Heart right ventricle (tissue), 16 donors: ENCODE measurements at regions not wholly inside any gene's neighbourhood (a gene's known extent, or its start where the extent isn't known, plus 50 kb on each side); places are given as distances from the start of the nearest gene placed in this dataset.

Experiments
- ATAC-seq, 8 donors: fragments of 200-7000 bp; cut with Tn5 transposase; one replicate each; pipeline ENCODE4 v1.9.1; 2020; ENCODE audit warnings: mild to moderate bottlenecking in 8 of 8, moderate library complexity in 8 of 8, moderate number of reproducible peaks in 1 of 8
- DNase-seq, 2 donors: peaks; one replicate each; pipeline ENCODE4 v3.0.0-alpha.2; 2020
- H3K27ac ChIP-seq, 10 donors: fragments of 200-600 bp; sonication (generic) in 2 of 10; one replicate each; pipeline versions ENCODE4 v1.5.0 to v1.8.0; 2020 to 2022; ENCODE audit warnings: mild to moderate bottlenecking in 3 of 10
- H3K27me3 ChIP-seq, 7 donors: fragments of 200-600 bp; one replicate each; pipeline ENCODE4 v1.8.0; 2021 to 2022; ENCODE audit warnings: mild to moderate bottlenecking in 2 of 7
- H3K36me3 ChIP-seq, 9 donors: fragments of 200-600 bp; sonication (generic) in 1 of 9; one replicate each; pipeline versions ENCODE4 v1.5.0 to v1.8.0; 2020 to 2022; ENCODE audit warnings: mild to moderate bottlenecking in 2 of 9
- H3K4me1 ChIP-seq, 9 donors: fragments of 200-600 bp; sonication (generic) in 1 of 9; one replicate each; pipeline versions ENCODE4 v1.5.0 to v1.8.0; 2020 to 2022; ENCODE audit warnings: mild to moderate bottlenecking in 4 of 9
- H3K4me3 ChIP-seq, 10 donors: fragments of 200-600 bp; sonication (generic) in 2 of 10; one replicate each; pipeline versions ENCODE4 v1.5.0 to v1.8.0; 2020 to 2022; ENCODE audit warnings: mild to moderate bottlenecking in 7 of 10, moderate library complexity in 2 of 10
- H3K9me3 ChIP-seq, 11 donors: fragments of 200-600 bp in 10 of 11; sonication (generic) in 2 of 11; one replicate each; pipeline versions ENCODE4 v1.5.0 to v1.8.0; 2013 to 2022; ENCODE audit warnings: mild to moderate bottlenecking in 2 of 11, control low read depth in 1 of 11, moderate library complexity in 1 of 11
- WGBS, 2 donors: extraction: QIAGEN DNeasy Blood & Tissue Kit; methylation state at CpG; one replicate each; pipeline ENCODE4 v1.1.7; 2013; ENCODE audit warnings: inconsistent platforms in 1 of 2; 5-methylcytosine and 5-hydroxymethylcytosine counted together
- intact Hi-C, 10 donors: fragments of 100-400 bp; cut with DNase I; formaldehyde crosslinking; loops; one replicate each; pipeline versions ENCODE4 v1.11.1 to v1.14.2; 2022
- TF ChIP-seq, protein P1 (sequence below), 9 donors: fragments of 200-600 bp; sonication (generic) in 2 of 9; IDR thresholded peaks; one replicate each; pipeline versions ENCODE4 v1.5.0 to v1.8.0; 2021 to 2022; ENCODE audit warnings: antibody characterized with exemption in 9 of 9, mild to moderate bottlenecking in 5 of 9, moderate library complexity in 1 of 9
- donor health status: Arrhythmogenic right ventricular cardiomyopathy.
- donor health status: ischemic (EF 13 %, LVEDD 7.1; RV severe dilation, severe dysfunction).
- donor health status: healthy with polysubstance abuse.
- donor health status: DM: no; HTN: yes; CAD: no.
- donor health status: DM: no; HTN: no; CAD: no.
- donor health status: ischemic (EF 25% LVEDD 6.9; RV normal size, moderate dysfunction).
- donor health status: ischemic (EF 25% LVEDD 5.7; RV mildly dilated, moderate dysfunction).
- donor health status: healthy.
- donor health status: DM: yes; HTN: yes; CAD: no.
- donor health status: Ischemic cardiomyopathy.
- donor health status: ischemic (EF 35%, LVEDD 5.7; RV mildly dilated, moderate dysfunction).
- donor health status: nonischemic (EF 11% LVEDD 7.7; RV severe dilation, severe dysfunction).
- donor health status: DM: yes; HTN: yes; CAD: no.
- donor health status: PGD.
- donor health status: ischemic (EF 29% LVEDD 5.4; RV normal size, mild dysfunction).
- donor health status: nonischemic (EF 23%, LVEDD 6.1; RV moderate dilation, normal function).

DNA sequence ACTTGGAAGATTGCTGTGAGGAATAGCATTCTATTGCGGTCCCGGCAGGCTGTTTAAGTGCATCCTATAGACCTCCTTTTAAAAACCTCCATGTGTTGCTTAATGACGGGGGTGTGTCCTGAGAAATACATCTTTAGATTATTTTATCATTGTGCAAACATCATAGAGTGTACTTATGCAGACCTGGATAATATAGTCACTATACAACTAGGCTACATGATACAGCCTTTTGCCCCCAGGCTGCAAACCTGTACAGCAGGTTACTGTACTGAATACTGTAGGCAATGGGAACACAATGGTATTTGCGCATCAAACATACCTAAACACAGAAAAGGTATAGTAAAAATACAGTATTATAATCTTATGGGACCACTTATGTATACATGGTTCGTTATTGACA lies 175.6 kb downstream of the RNF144B start:
- Histone ChIP-seq H3K27ac (no peak overlapping the region), H3K4me3 (no peak overlapping the region), H3K36me3 (no peaks in the 10 kb centered on the region), H3K27me3 (peaks cover 0 to 4% (median 0%) of the 10 kb centered on the region in 7 donors), H3K9me3 (peaks cover 0 to 8% (median 0%) of the 10 kb centered on the region in 11 donors), H3K4me1 (peaks cover 0 to 2% (median 0%) of the 10 kb centered on the region in 9 donors)
- intact Hi-C loops: no loop called here
- DNase-seq (no peak), ATAC-seq (no peak)
- 90 to 93% methylated on average over 5 of the region's 5 CpGs for WGBS, 2 donors
- TF ChIP-seq, protein P1, sequence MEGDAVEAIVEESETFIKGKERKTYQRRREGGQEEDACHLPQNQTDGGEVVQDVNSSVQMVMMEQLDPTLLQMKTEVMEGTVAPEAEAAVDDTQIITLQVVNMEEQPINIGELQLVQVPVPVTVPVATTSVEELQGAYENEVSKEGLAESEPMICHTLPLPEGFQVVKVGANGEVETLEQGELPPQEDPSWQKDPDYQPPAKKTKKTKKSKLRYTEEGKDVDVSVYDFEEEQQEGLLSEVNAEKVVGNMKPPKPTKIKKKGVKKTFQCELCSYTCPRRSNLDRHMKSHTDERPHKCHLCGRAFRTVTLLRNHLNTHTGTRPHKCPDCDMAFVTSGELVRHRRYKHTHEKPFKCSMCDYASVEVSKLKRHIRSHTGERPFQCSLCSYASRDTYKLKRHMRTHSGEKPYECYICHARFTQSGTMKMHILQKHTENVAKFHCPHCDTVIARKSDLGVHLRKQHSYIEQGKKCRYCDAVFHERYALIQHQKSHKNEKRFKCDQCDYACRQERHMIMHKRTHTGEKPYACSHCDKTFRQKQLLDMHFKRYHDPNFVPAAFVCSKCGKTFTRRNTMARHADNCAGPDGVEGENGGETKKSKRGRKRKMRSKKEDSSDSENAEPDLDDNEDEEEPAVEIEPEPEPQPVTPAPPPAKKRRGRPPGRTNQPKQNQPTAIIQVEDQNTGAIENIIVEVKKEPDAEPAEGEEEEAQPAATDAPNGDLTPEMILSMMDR (IDR thresholded peaks at IDR 0.05): no peak

DNA sequence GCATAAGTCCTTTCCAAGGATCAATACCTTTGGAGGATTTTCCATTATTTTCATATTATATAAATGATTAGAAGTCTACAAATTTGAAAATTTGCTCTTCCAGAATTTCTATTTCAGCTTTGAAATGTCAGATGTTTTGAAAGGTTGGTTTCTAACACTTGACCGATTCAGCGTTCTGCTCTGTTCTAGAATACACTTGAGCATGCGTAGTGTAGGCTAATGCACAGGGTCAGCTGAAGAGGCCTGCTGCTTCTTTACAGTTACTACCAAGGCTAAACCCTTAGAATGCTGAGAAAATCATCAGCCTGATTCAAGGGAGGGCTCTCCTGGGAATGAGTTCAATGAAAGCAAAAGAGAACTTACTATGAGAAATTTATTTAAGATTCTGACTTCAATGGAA lies 177.6 kb downstream of the RNF144B start:
- Histone ChIP-seq H3K9me3 (peaks cover 0 to 8% (median 0%) of the 10 kb centered on the region in 11 donors), H3K36me3 (no peaks in the 10 kb centered on the region), H3K4me3 (no peak overlapping the region), H3K27me3 (peaks cover 0 to 4% (median 0%) of the 10 kb centered on the region in 7 donors), H3K4me1 (peaks cover 0 to 2% (median 0%) of the 10 kb centered on the region in 9 donors), H3K27ac (no peak overlapping the region)
- intact Hi-C loops: no loop called here
- 92 to 93% methylated on average over 3 of the region's 3 CpGs for WGBS, 2 donors
- TF ChIP-seq, protein P1 (IDR thresholded peaks at IDR 0.05): no peak
- DNase-seq (no peak), ATAC-seq (no peak)

DNA sequence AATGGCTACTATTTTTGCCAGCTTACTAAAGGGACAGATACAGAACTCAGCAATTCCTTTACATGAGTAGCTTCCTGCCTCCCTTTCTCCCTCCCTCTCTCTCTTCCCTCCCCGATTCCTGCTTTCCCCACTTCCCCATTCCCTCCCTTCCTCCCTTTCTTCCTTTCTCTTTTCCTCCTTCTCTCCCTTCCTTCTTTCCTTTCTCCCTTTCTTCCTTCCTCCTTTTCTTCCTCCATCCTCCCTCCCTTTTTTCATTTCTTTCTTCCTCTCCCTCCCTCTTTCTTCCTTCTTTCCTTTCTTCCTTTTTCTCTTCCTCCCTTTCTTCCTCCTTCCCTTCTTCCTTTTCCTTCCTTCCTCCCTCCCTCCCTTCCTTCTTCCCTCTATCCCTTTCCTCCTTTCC lies 178.1 kb downstream of the RNF144B start:
- H3K27ac ChIP-seq: no peak overlapping the region
- ATAC-seq: no peak
- H3K36me3 ChIP-seq: no peaks in the 10 kb centered on the region
- intact Hi-C loops: no loop called here
- DNase-seq: no peak
- no peak overlapping the region for H3K4me3 ChIP-seq
- H3K4me1 ChIP-seq: peaks cover 0 to 2% (median 0%) of the 10 kb centered on the region in 9 donors
- TF ChIP-seq, protein P1 (IDR thresholded peaks at IDR 0.05): no peak
- peaks cover 0 to 8% (median 0%) of the 10 kb centered on the region in 11 donors for H3K9me3 ChIP-seq
- H3K27me3 ChIP-seq: peaks cover 0 to 4% (median 0%) of the 10 kb centered on the region in 7 donors
- 71% methylated on average over 1 of the region's 1 CpG for WGBS, 2 donors

DNA sequence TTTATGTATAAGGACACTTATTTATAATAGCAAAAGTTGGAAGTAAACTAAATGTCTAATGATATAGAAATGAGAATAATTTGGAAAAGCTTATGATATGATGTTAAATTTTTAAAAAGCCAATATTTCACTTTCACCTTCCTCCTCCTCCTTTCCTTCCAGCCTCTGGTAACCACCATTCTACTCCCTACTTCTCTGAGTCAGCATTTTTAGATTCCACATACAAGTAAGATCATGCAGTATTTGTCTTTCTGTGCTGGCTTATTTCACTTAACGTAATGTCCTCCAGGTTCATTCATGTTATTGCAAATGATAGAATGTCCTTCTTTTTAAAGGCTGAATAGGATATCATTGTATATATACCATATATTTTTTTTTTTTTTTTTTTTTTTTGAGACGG lies 180.2 kb downstream of the RNF144B start:
- DNase-seq (no peak), ATAC-seq (no peak)
- no peaks in the 10 kb centered on the region for H3K36me3 ChIP-seq
- 98% methylated on average over 2 of the region's 2 CpGs for WGBS, 2 donors
- H3K27me3 ChIP-seq: peaks cover 0 to 4% (median 0%) of the 10 kb centered on the region in 7 donors
- no peaks in the 10 kb centered on the region for H3K4me1 ChIP-seq
- H3K9me3 ChIP-seq: peaks cover 0 to 8% (median 0%) of the 10 kb centered on the region in 11 donors
- TF ChIP-seq, protein P1 (IDR thresholded peaks at IDR 0.05): no peak
- no peak overlapping the region for H3K27ac ChIP-seq
- intact Hi-C loops: no loop called here
- no peak overlapping the region for H3K4me3 ChIP-seq
